ENCODE measurements at regions not wholly inside any gene's neighbourhood (a gene's known extent, or its start where the extent isn't known, plus 50 kb on each side); places are given as distances from the start of the nearest gene placed in this dataset.

DNA sequence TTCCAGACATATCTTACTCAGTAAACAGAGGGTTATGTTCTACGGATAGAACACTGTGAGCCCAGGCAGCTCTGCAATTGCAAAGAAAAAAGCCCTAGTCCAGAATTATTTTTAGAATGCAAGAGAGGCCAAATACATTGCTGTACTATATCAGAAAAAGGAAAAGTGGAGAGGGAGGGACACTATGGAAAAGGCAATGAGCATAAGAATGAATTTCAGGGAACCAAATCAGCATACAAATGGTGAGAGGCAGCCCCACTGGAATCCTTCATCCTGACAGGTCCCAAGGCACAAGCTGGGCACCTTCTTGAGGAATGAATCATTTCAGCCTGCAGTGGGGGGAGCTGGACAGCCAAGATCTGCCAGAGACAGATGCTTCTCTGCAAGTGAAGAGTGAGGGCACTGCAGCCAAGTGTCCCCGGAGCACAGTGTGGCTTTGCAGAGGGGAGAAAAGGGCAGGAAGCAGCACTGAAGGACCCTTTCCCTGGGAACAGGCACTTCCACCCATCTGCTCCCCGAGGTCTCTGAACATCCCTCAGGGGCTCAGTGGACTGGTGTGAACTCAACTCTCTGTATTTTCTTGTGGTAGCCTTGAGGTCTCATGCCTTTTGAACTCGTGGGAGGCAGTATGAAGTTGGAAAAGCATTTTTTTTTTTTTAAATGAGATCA lies 115.6 kb downstream of the XCL2 start:
- Histone ChIP-seq H3K23ac (ENCODE audit: insufficient read length) (no peak overlapping the region), H3K4me1 (replicated peaks in 1 of 4; ENCODE audit: control insufficient read depth in 3 of 4, insufficient read depth in 4 of 4, low read length in 3 of 4) (peaks cover 0 to 6% (median 3%) of the 10 kb centered on the region in 4 experiments; a peak in 4 of 7 replicates), H2BK120ac (replicated peaks; ENCODE audit: low read depth, low read length) (no peak overlapping the region), H3K27me3 (replicated peaks in 1 of 4; ENCODE audit: control insufficient read depth in 3 of 4, extremely low read depth in 1 of 4, insufficient read depth in 3 of 4, low read length in 3 of 4) (no peaks in the 10 kb centered on the region; a peak in 1 of 7 replicates), H3K36me3 (ENCODE audit: control insufficient read depth in 2 of 4, insufficient read depth in 4 of 4, low read length in 3 of 4) (no peaks in the 10 kb centered on the region), H3K56ac (replicated peaks; ENCODE audit: insufficient read length, low read depth, low read length) (no peak overlapping the region), H2BK5ac (ENCODE audit: low read depth, low read length) (peak overlapping the region; percentile 39; the same call in 1 of the 2 replicates), H3K27ac (ENCODE audit: low read depth, low read length) (no peak overlapping the region), H3K4me3 (ENCODE audit: extremely low read depth in 1 of 4, insufficient read depth in 2 of 4, low read depth in 3 of 4, low read length in 4 of 4) (no peak overlapping the region), H3K79me1 (ENCODE audit: low read depth, low read length) (no peaks in the 10 kb centered on the region), H3K9me3 (ENCODE audit: insufficient read depth in 2 of 2, low read depth in 1 of 2, low read length in 1 of 2) (no peaks in the 10 kb centered on the region), H3K79me2 (ENCODE audit: control insufficient read depth in 1 of 2, insufficient read depth in 2 of 2, low read length in 2 of 2) (no peaks in the 10 kb centered on the region), H4K20me1 (replicated peaks in 1 of 2; ENCODE audit: control insufficient read depth in 1 of 2, insufficient read depth in 2 of 2, low read length in 2 of 2) (no peaks in the 10 kb centered on the region), H3K23me2 (ENCODE audit: low read depth, low read length) (no peaks in the 10 kb centered on the region), H3K18ac (ENCODE audit: extremely low read depth, low read length) (no peak overlapping the region), H4K8ac (ENCODE audit: extremely low read depth, insufficient read depth, low read length) (no peak overlapping the region), H2BK15ac (ENCODE audit: low read length) (no peak overlapping the region), H4K91ac (replicated peaks; ENCODE audit: insufficient read length, low read length) (no peak overlapping the region), H2AK5ac (ENCODE audit: low read depth, low read length) (no peak overlapping the region), H3K4me2 (ENCODE audit: insufficient read depth in 1 of 2, low read depth in 2 of 2, low read length in 2 of 2) (peak overlapping the region; percentile 31 to 48; a peak in 3 of 4 replicates), H2BK20ac (ENCODE audit: low read length) (no peak overlapping the region), H2BK12ac (ENCODE audit: low read depth, low read length) (peak overlapping the region; percentile 90; the same call in 1 of the 2 replicates), H3K9ac (replicated peaks in 1 of 4; ENCODE audit: extremely low read depth in 1 of 4, low read depth in 3 of 4, low read length in 3 of 4) (no peak overlapping the region), H2AFZ (ENCODE audit: low read length) (no peak overlapping the region), H4K5ac (ENCODE audit: insufficient read length, low read depth, low read length) (no peak overlapping the region), H3K14ac (ENCODE audit: insufficient read length) (no peak overlapping the region), H3K4ac (replicated peaks; ENCODE audit: insufficient read length, low read depth, low read length) (no peak overlapping the region)
- 70% methylated on average over 4 of the region's 4 CpGs; no CpG with 5 or more reads in 1 of the 2 experiments for WGBS, 2 experiments (ENCODE audit: extremely low coverage in 1 of 2, insufficient coverage in 1 of 2, insufficient read length in 1 of 2, insufficient replicate concordance in 2 of 2, low coverage in 1 of 2, low lambda C conversion rate in 2 of 2, missing lambda C conversion rate in 1 of 2)
- FAIRE-seq (no peak), DNase-seq (ENCODE audit: low read depth in 1 of 2, low spot score in 2 of 2) (no peak)
- TF ChIP-seq SIRT6 (IDR thresholded peaks at IDR 0.05; ENCODE audit: low read length) (no peak), SIX5 (IDR thresholded peaks at IDR 0.05; ENCODE audit: low read depth, low read length) (no peak), JUND (IDR thresholded peaks at IDR 0.05; ENCODE audit: low read length) (peak; percentile 21; the same call in 1 of the 2 replicates)
- ChIA-PET CTCF (ENCODE audit: partially characterized antibody) (interaction anchor here (1.0 to 6.6 kb wide), 6 partner anchors 12 to 193 kb away, joined by 3 to 43 read pairs (median 5); no protein-coding TSS in a partner anchor), POLR2A (ENCODE audit: partially characterized antibody) (interaction anchor here (0.6 to 0.8 kb wide), 2 partner anchors 18 to 1281 kb away, joined by 3 to 5 read pairs; no protein-coding TSS in a partner anchor)

Data from H1 (cell line).